Activated naive CD8-positive, alpha-beta T cell treated with anti-CD3 and anti-CD28 coated beads for 36 hours (primary cell): ENCODE measurements at regions not wholly inside any gene's neighbourhood (a gene's known extent, or its start where the extent isn't known, plus 50 kb on each side); places are given as distances from the start of the nearest gene placed in this dataset.

Source experiments
- DNase-seq: peaks from one replicate; pipeline ENCODE4 v3.0.0; 2021
- H3K27ac Mint-ChIP-seq: one replicate; pipeline ENCODE4 v1.8.0; 2022; ENCODE audit warnings: mild to moderate bottlenecking, moderate library complexity, mixed read lengths
- H3K27me3 Mint-ChIP-seq: one replicate; pipeline ENCODE4 v1.8.0; 2022; ENCODE audit warnings: mild to moderate bottlenecking, mixed read lengths
- H3K36me3 Mint-ChIP-seq: one replicate; pipeline ENCODE4 v1.8.0; 2021; ENCODE audit warnings: mild to moderate bottlenecking, mixed read lengths
- H3K4me1 Mint-ChIP-seq: one replicate; pipeline ENCODE4 v1.8.0; 2021; ENCODE audit warnings: mixed read lengths
- H3K4me3 Mint-ChIP-seq: one replicate; pipeline ENCODE4 v1.8.0; 2022; ENCODE audit warnings: mild to moderate bottlenecking, moderate library complexity, mixed read lengths
- H3K9me3 Mint-ChIP-seq: one replicate; pipeline ENCODE4 v1.8.0; 2022; ENCODE audit warnings: mixed read lengths

DNA sequence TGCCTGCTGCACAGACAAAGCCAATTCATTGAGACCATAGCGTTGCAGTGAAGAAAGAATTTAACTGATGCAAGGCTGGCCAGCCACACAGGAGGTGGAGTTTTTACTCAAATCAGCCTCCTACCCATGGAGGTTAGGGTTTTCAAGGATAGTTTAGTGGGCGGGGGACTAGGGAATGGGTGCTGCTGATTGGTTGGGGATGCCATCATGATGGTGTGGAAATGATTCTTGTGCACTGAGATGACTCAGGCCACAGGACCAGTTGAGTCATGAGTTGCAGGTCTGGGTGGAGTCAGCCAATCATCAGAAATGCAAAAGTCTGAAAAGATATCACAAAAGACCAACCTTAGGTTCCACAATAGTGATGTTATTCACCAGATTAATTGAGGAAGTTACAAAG lies 359.6 kb downstream of the FOXO1 start:
- Mint-ChIP-seq H3K4me3 (no peak overlapping the region), H3K4me1 (peaks cover 12% of the 10 kb centered on the region), H3K36me3 (peaks cover 11% of the 10 kb centered on the region), H3K27me3 (no peaks in the 10 kb centered on the region), H3K9me3 (peaks cover 19% of the 10 kb centered on the region), H3K27ac (no peak overlapping the region)
- peak; percentile 24 for DNase-seq

DNA sequence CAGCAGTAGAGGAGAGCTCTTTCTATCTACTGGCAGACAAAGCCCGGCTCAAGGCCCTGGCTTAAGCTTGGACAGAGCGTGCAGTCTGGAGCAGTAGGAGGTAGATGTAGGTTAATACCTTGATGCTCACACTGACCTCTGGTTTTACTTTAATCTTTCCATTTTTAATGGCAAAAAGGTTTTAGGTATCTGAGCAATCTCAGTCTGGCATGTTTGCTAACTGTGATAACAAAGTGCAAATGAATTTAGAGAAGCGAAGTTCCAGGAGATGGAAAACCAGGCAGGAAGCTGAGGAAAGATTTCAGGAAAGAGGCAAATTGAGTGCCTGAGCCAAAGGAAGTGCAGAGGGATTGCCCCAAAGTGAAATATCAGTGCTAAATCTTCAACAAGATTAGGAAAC lies 356.6 kb downstream of the FOXO1 start:
- peaks cover 11% of the 10 kb centered on the region for H3K36me3 Mint-ChIP-seq
- H3K27me3 Mint-ChIP-seq, result no peaks in the 10 kb centered on the region
- no peak overlapping the region for H3K4me3 Mint-ChIP-seq
- peaks cover 18% of the 10 kb centered on the region for H3K9me3 Mint-ChIP-seq
- no peak overlapping the region for H3K27ac Mint-ChIP-seq
- no peak for DNase-seq
- H3K4me1 Mint-ChIP-seq, result peaks cover 29% of the 10 kb centered on the region

DNA sequence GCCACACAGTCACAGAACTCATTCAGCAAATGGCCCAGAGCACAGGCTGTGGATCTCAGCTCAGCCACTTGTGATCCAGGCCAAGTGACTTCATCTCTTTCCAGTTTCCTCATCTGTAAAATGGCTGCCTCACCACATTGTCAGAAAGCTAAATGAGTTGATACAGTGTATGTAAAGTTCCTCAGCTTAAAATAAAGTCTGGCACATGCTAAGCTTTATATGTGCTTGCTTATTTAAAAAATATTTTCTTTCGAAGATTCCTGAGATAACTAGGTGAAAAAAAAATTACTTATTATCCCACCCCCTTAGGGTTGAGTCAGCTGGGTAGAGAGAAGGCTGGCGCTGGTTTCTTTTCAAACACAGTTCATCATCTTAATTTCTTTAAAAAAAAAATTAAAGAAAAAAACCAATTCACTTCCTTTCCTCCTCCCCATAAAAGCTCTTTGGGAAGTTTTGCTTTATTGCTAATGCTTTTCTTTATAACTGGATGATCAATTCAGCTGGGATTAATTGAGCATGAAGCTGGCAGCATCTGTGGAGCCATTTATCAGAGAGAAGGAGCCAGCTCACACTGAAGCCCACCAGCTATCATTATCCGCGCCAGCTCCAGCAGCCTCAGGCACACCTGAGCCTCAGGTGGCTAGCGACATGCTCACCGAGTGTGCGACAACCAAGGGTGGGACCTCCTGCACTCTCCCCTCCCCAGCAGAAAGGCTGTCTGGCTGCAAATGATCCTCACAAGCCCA lies 354.9 kb downstream of the FOXO1 start:
- Mint-ChIP-seq H3K27me3 (no peaks in the 10 kb centered on the region), H3K4me3 (no peak overlapping the region), H3K36me3 (peaks cover 4% of the 10 kb centered on the region), H3K27ac (no peak overlapping the region), H3K9me3 (peaks cover 8% of the 10 kb centered on the region), H3K4me1 (peaks cover 45% of the 10 kb centered on the region)
- no peak for DNase-seq

DNA sequence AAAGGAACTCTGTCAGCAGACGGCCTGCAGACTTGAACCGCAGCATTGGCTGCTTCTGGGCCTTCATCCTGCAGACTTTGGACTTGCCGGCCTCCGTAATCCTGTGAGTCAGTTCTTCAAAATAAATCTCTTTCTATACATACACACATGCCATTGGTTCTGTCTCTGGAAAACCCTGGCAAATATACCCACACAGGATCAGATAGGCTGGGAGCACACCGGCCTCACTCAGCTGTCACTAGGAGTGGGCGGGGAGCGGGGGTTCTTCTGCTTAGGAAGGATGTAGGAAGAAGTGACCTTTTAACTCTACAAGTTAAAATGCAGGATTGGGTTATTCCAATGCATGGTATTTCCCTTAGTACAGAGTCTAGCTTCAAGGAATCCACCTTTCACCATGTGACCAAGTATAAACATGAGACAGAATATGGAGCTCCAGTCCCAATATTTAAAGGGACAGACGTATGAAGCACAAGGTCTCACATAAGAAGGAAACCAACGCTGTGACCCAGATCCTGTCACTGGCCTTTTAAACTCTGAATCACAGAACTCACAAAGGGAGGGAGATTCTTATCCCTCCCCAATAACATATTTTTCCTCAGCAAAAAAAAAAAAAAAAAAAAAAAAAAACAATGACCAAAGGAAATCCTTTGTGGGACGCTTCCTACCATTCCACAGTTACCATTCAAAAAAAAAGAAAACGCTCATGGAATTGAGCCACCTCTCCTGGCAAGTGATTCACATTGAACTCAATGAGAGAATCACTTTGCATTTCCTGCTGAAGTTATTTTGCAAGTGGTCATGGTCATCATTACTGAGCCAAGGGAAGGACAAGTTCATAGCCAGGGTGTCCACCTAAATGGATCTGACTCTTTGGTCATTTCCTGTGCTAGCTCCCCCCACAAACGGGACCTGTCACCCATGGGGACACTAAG lies 352.9 kb downstream of the FOXO1 start:
- no peaks in the 10 kb centered on the region for H3K27me3 Mint-ChIP-seq
- no peak overlapping the region for H3K4me3 Mint-ChIP-seq
- no peaks in the 10 kb centered on the region for H3K36me3 Mint-ChIP-seq
- peaks cover 46% of the 10 kb centered on the region for H3K4me1 Mint-ChIP-seq
- no peak for DNase-seq
- no peak overlapping the region for H3K27ac Mint-ChIP-seq
- H3K9me3 Mint-ChIP-seq, result peaks cover 2% of the 10 kb centered on the region

DNA sequence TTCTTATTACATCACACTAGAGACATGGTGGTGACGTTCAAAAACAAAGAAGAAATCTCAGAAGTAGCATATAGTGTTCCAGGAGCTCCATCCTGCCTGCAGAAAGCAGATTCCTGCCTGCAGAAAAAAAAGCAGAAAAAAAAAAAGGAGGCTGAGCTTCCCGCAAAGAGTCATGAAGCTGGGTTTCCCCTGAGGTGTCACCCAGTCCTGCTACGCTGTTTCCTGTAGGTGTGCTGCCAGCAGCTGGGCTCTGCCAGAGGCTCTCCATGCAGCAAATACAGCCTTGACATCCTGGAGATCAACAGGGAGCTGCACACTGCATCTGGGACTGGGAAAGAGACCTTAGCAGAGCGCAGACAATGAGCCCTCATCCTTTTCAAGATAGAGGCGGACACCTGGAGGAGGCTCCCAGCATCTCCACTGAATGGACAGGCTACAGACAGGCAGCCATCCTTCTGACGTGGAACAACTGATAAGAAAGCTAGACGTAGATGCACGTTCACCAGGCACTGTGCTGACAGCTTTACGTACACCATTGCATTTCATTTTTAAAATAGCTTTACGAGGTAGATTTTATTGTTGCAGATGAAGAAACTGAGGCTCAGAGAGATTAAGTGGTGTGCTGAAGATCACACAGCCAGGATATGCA lies 350.9 kb downstream of the FOXO1 start:
- H3K27ac Mint-ChIP-seq, result peak overlapping the region; percentile 71
- DNase-seq, result peak; percentile 47
- peak overlapping the region; percentile 70 for H3K4me3 Mint-ChIP-seq
- H3K4me1 Mint-ChIP-seq, result peaks cover 54% of the 10 kb centered on the region
- H3K36me3 Mint-ChIP-seq, result no peaks in the 10 kb centered on the region
- no peaks in the 10 kb centered on the region for H3K27me3 Mint-ChIP-seq
- H3K9me3 Mint-ChIP-seq, result no peaks in the 10 kb centered on the region

DNA sequence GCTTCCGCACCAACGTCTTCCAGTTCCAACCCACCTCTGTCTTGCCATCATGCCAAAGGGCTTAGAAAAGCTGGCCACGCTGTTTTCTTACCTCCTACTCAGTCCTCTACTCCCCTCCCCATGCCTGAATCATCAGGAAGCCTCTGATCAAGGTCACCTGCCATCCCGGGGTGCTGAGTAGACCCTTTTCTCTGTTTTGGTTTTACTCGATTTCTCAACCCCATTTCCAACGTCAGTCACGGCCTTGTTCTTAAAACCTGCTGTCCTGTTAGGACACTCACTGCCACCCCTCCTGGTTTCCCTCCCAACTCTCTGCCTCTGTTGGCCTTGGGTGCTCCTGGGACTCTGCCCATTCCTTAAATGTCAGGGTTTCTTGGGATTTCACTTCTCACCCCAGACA lies 350.1 kb downstream of the FOXO1 start:
- H3K4me1 Mint-ChIP-seq, result peaks cover 54% of the 10 kb centered on the region
- H3K9me3 Mint-ChIP-seq, result no peaks in the 10 kb centered on the region
- H3K27me3 Mint-ChIP-seq, result no peaks in the 10 kb centered on the region
- H3K36me3 Mint-ChIP-seq, result no peaks in the 10 kb centered on the region
- DNase-seq, result no peak
- no peak overlapping the region for H3K4me3 Mint-ChIP-seq
- H3K27ac Mint-ChIP-seq, result peak overlapping the region; percentile 9

DNA sequence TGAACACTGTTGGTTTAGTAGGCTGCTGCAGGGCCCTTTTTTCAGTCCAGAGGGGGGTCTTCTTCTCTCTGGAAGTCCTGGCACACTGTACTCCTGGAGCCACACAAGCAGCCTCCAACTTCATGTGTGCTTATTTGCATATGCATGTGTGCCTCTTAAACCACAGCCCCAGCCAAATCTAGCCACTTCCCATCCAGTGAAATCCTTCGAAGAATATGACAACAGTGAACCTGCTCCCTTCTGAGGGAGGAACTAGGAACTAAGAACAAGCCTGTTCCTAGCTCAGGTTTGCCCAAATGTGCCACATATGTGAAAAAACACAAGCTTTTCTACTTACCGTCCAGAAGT lies 348.5 kb downstream of the FOXO1 start:
- no peaks in the 10 kb centered on the region for H3K9me3 Mint-ChIP-seq

DNA sequence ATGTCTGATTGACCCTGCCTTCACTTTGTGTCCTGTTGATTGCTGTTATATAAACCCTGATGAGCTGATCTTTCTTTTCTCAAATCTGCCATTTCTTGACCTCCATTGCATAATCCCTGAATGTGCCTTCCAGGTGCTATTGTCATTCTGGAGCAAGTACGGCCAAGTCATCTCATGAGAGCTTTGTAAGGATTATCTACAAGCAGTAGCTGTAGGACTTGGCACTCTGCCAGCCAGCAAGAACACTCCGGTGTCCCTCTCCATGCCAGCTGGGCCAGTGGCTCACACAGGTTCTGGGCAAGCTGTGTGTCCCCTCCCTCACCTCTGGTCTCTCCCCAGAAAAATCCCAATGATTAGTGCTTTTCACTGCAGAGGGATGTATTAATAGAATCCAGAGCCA lies 348.1 kb downstream of the FOXO1 start:
- Mint-ChIP-seq H3K27me3 (no peaks in the 10 kb centered on the region), H3K9me3 (peaks cover 3% of the 10 kb centered on the region), H3K4me3 (no peak overlapping the region), H3K27ac (no peak overlapping the region), H3K4me1 (peaks cover 52% of the 10 kb centered on the region), H3K36me3 (no peaks in the 10 kb centered on the region)
- DNase-seq, result no peak

More for the DNA sequence above, 348.5 kb downstream of the FOXO1 start:
- DNase-seq, result no peak
- no peaks in the 10 kb centered on the region for H3K27me3 Mint-ChIP-seq
- no peaks in the 10 kb centered on the region for H3K36me3 Mint-ChIP-seq
- H3K4me1 Mint-ChIP-seq, result peaks cover 54% of the 10 kb centered on the region
- H3K27ac Mint-ChIP-seq, result no peak overlapping the region
- no peak overlapping the region for H3K4me3 Mint-ChIP-seq

DNA sequence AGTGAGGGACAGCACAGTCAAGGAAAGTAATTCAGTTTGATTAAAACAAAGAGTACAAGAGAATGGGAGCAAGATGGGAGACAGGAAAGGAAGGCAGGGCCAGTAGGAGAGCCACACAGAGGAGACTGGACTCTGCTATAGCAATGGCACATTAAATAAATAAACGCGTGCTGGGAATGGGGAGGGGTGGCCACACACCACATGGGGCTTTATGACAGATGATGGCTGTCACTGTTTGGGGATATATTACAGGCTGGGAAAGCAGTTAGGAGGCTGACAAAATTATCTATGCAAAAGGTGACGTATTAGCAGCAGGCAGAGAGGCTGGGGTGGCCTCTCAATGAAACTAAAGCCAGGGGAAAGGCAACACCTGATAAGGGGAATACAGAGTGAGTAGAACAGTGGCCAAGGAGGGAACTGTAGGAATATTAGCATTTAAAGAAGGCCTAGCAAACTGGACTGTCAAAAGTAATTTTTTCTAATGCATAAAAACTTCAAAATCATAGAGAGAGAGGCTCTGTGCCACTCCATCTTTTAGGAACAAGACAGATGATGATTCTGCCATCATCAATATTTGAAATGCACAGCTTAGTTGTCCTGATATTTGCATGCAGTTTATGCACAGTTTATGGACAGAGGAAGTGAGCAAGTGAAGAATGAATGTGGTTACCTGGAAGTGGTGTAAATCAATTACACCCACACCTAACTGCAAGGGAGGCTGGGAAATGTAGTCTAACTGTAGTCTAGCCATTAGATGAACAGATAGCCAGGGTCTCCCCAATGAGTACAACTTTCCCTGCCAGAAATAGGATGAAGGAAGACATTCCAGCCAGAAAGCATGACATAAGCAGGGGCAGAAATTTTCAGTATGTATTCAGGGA lies 346.5 kb downstream of the FOXO1 start:
- peaks cover 3% of the 10 kb centered on the region for H3K36me3 Mint-ChIP-seq
- peaks cover 13% of the 10 kb centered on the region for H3K9me3 Mint-ChIP-seq
- peaks cover 36% of the 10 kb centered on the region for H3K4me1 Mint-ChIP-seq
- H3K27ac Mint-ChIP-seq, result peak overlapping the region; percentile 4
- DNase-seq, result no peak
- no peaks in the 10 kb centered on the region for H3K27me3 Mint-ChIP-seq
- H3K4me3 Mint-ChIP-seq, result no peak overlapping the region

DNA sequence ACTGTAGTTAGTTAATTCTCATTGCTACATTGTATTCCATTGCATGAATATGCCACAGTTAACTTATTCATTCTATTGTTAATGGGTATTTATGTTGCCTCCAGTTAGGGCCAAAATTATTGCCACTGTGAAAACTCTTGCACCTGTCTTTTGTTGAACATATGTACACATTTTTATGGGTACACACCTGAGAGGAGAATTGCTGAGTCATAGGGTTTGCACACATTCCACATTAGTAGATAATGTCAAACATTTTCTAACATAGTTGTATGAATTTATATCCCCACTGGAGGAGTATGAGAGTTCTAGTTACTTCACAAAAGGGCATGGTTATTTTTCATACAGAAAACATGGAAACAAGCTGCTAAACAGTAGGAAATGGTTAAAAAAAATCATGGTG lies 338.4 kb downstream of the FOXO1 start:
- Mint-ChIP-seq H3K27me3 (no peaks in the 10 kb centered on the region), H3K4me3 (no peak overlapping the region)

DNA sequence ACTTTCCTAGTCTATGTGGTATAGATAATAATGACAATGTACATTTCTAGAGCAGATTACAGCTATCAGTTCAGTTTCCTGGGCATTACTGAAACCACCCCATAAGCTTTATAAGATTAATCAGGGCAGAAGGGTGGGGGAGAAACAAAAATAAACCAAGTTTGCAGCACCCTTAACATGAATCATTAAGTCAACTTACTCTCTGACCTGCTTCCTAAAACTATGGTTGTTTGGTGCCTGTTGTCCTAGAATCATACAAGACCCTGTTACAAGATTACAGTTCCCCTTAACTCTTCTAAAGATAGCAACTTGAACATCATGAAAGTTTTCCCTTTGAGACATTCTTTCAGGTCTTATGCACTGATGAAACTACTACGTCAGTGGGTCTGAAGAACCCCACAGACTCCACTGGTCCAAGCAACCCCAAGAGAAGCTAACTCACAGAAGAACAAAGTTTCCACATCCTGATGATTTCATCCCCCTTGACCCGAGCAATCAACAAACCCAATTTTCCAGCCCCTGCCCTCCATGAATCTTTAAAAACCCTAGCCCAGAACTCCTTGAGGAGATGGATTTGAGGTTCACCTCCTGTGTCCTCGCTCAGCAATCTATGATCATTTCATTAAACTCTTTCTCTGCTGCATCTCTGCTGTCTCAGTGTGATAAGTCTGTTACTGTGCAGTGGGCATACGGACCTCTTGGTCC lies 336.5 kb downstream of the FOXO1 start:
- no peak for DNase-seq
- H3K4me1 Mint-ChIP-seq, result peaks cover 20% of the 10 kb centered on the region
- H3K9me3 Mint-ChIP-seq, result no peaks in the 10 kb centered on the region
- no peak overlapping the region for H3K27ac Mint-ChIP-seq
- H3K27me3 Mint-ChIP-seq, result no peaks in the 10 kb centered on the region
- H3K4me3 Mint-ChIP-seq, result no peak overlapping the region
- H3K36me3 Mint-ChIP-seq, result no peaks in the 10 kb centered on the region

More for the DNA sequence above, 338.4 kb downstream of the FOXO1 start:
- H3K36me3 Mint-ChIP-seq, result peaks cover 3% of the 10 kb centered on the region
- H3K9me3 Mint-ChIP-seq, result peaks cover 12% of the 10 kb centered on the region
- H3K27ac Mint-ChIP-seq, result no peak overlapping the region
- H3K4me1 Mint-ChIP-seq, result peaks cover 19% of the 10 kb centered on the region
- no peak for DNase-seq

DNA sequence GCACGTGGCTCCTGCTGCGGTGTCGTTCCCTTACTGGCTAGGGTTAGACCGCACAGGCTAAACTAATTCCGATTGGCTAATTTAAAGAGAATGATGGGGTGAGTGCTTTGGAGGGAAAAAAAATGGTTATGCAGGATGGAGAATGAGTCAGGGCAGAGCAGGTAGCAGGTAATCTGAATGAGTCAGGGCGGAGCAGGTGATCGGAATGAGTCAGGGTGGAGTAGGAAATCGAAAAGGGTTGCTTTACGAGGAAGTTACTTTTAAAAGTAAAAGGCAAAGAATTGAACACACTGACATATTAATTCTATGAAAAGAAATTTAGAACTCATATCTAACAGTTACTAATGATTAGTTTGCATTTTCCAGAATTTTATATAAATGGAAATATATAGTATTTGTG lies 335.5 kb downstream of the FOXO1 start:
- Mint-ChIP-seq H3K27me3 (no peaks in the 10 kb centered on the region), H3K9me3 (no peaks in the 10 kb centered on the region), H3K4me1 (peaks cover 13% of the 10 kb centered on the region), H3K4me3 (no peak overlapping the region), H3K27ac (no peak overlapping the region), H3K36me3 (no peaks in the 10 kb centered on the region)
- no peak for DNase-seq

DNA sequence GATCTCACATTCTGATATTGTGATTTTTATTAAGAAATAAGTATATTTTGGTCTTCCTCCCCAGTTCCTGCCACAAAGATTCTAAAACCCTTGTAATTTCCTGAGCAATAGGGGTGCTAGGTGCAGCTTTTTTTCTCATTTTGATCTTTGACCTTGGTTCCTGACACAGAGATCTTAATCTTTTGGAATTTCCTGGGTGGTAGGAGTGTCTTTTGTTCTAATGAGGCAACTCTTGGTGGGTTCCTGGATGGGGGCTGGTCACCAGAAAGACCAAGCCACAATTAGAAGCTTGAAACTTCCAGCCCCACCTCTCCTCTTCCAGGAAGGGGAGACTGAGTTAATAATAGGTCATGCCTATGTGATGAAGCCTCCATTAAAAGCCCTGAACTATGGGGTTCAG lies 334.6 kb downstream of the FOXO1 start:
- H3K4me1 Mint-ChIP-seq, result peaks cover 14% of the 10 kb centered on the region
- DNase-seq, result no peak
- no peaks in the 10 kb centered on the region for H3K36me3 Mint-ChIP-seq
- no peaks in the 10 kb centered on the region for H3K9me3 Mint-ChIP-seq
- no peaks in the 10 kb centered on the region for H3K27me3 Mint-ChIP-seq
- H3K4me3 Mint-ChIP-seq, result no peak overlapping the region
- H3K27ac Mint-ChIP-seq, result no peak overlapping the region

DNA sequence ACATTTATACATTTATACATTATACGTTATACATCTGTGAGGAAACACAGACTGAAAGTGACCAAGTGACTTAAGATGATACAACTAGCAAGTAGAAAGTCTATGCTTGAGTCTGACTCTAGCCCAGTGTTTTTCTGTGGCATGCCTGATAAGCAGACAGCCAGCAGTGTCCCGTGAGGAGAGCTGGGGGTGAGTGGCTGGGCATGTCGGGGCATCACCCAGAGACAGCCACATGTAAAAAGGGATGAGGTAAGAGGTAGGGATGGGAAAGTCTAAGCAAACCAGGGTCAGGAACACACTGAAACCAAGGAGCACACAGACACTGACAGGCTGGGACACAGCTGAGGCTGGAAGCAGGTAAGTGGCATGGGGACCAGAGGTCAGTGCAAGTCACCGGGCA lies 333.2 kb downstream of the FOXO1 start:
- peaks cover 23% of the 10 kb centered on the region for H3K4me1 Mint-ChIP-seq
- no peak overlapping the region for H3K4me3 Mint-ChIP-seq
- H3K36me3 Mint-ChIP-seq, result no peaks in the 10 kb centered on the region
- no peaks in the 10 kb centered on the region for H3K27me3 Mint-ChIP-seq
- no peaks in the 10 kb centered on the region for H3K9me3 Mint-ChIP-seq
- DNase-seq, result no peak
- no peak overlapping the region for H3K27ac Mint-ChIP-seq
